Inferior parietal cortex (tissue), 1 donor: ENCODE measurements at regions not wholly inside any gene's neighbourhood (a gene's known extent, or its start where the extent isn't known, plus 50 kb on each side); places are given as distances from the start of the nearest gene placed in this dataset.

ENCODE experiments used
- DNase-seq: peaks from one replicate; pipeline ENCODE4 v3.0.0-alpha.2; 2016; ENCODE audit errors: extremely low spot score

GRCh38 chr5:52392321-52392720 is 395.4 kb upstream of the ITGA1 start:
- DNase-seq = no peak

- DNase-seq = no peak
Observed at GRCh38 chr5:52409835-52410234, 377.9 kb upstream of the ITGA1 start.

GRCh38 chr5:52419357-52419756 is 368.4 kb upstream of the ITGA1 start:
- DNase-seq = no peak

GRCh38 chr5:52427615-52428014 is 360.1 kb upstream of the ITGA1 start:
- no peak for DNase-seq

GRCh38 chr5:52428977-52429489 is 358.7 kb upstream of the ITGA1 start:
- DNase-seq = no peak

- DNase-seq = no peak
Observed at GRCh38 chr5:52441768-52442167, 345.9 kb upstream of the ITGA1 start.

- DNase-seq = no peak
Observed at GRCh38 chr5:52443187-52443586, 344.5 kb upstream of the ITGA1 start.

- no peak for DNase-seq
Observed at GRCh38 chr5:52448111-52448510, 339.6 kb upstream of the ITGA1 start.

- DNase-seq = no peak
Observed at GRCh38 chr5:52449516-52449915, 338.2 kb upstream of the ITGA1 start.

- DNase-seq = no peak
Observed at GRCh38 chr5:52452098-52452497, 335.6 kb upstream of the ITGA1 start.

GRCh38 chr5:52453176-52453575 is 334.5 kb upstream of the ITGA1 start:
- no peak for DNase-seq

- no peak for DNase-seq
Observed at GRCh38 chr5:52455920-52456319, 331.8 kb upstream of the ITGA1 start.

- no peak for DNase-seq
Observed at GRCh38 chr5:52457810-52458209, 329.9 kb upstream of the ITGA1 start.

GRCh38 chr5:52466113-52466512 is 321.6 kb upstream of the ITGA1 start:
- no peak for DNase-seq

- DNase-seq = no peak
Observed at GRCh38 chr5:52466749-52467520, 320.8 kb upstream of the ITGA1 start.

- DNase-seq = no peak
Observed at GRCh38 chr5:52468976-52469375, 318.7 kb upstream of the ITGA1 start.

GRCh38 chr5:52469420-52469819 is 318.3 kb upstream of the ITGA1 start:
- no peak for DNase-seq

GRCh38 chr5:52469835-52470234 is 317.9 kb upstream of the ITGA1 start:
- no peak for DNase-seq

GRCh38 chr5:52476346-52476745 is 311.4 kb upstream of the ITGA1 start:
- DNase-seq = no peak

- DNase-seq = no peak
Observed at GRCh38 chr5:52481201-52481600, 306.5 kb upstream of the ITGA1 start.

GRCh38 chr5:52481851-52482250 is 305.9 kb upstream of the ITGA1 start:
- no peak for DNase-seq

GRCh38 chr5:52491071-52491787 is 296.5 kb upstream of the ITGA1 start:
- no peak for DNase-seq

GRCh38 chr5:52491818-52492217 is 295.9 kb upstream of the ITGA1 start:
- DNase-seq = no peak
